Endothelial cell of umbilical vein (primary cell): ENCODE measurements at regions not wholly inside any gene's neighbourhood (a gene's known extent, or its start where the extent isn't known, plus 50 kb on each side); places are given as distances from the start of the nearest gene placed in this dataset.

Experiments
- BruUV-seq: library from RNA; stranded (reverse); fragments of 400-500 nt; replicated peaks from 2 replicates; lab custom pipeline; 2021; lab: Mats Ljungman, UMichigan
- CTCF ChIA-PET: fragments of 300-600, 350-600 bp; sonication (Branson Sonifier 250); formaldehyde crosslinking; loops from one replicate; lab custom pipeline; 2021; ENCODE audit warnings: antibody characterized with exemption, inconsistent platforms; lab: Charles Lee
- POLR2A ChIA-PET: fragments of 300-600, 350-600 bp; sonication (Branson Sonifier 250); formaldehyde crosslinking; loops from one replicate; lab custom pipeline; 2021; ENCODE audit warnings: antibody characterized with exemption, inconsistent platforms; lab: Charles Lee
- DNase-seq: peaks from one replicate; pipeline ENCODE4 v3.0.0-alpha.2; 2011; ENCODE audit warnings: low read depth, low spot score
- FAIRE-seq: peaks from 2 replicates; lab custom pipeline; 2011; peaks lifted over from hg19 to GRCh38; lab: Jason Lieb, UNC
- H2AFZ ChIP-seq: 2 replicates; pipeline ENCODE4 v1.6.0; 2012; ENCODE audit warnings: low read depth, low read length, control low read depth, inconsistent platforms
- H3K27ac ChIP-seq: 2 replicates; pipeline ENCODE4 v1.5.1; 2011; ENCODE audit warnings: low read depth, mild to moderate bottlenecking, control low read depth, low read length, moderate library complexity; ENCODE audit not compliant: insufficient read depth
- H3K27me3 ChIP-seq, 2 experiments: 2 replicates each; pipeline versions ENCODE4 v1.6.0 to v1.6.1; 2011; ENCODE audit warnings: low read length in 2 of 2, mixed read lengths in 1 of 2; ENCODE audit not compliant: control insufficient read depth in 2 of 2, insufficient read depth in 2 of 2
- H3K36me3 ChIP-seq, 2 experiments: 2 replicates in 1 of 2; 3 replicates in 1 of 2; pipeline ENCODE4 v1.5.1; 2011; ENCODE audit warnings: low read length in 2 of 2, mild to moderate bottlenecking in 1 of 2, moderate library complexity in 1 of 2; ENCODE audit not compliant: control insufficient read depth in 2 of 2, insufficient read depth in 2 of 2; ENCODE audit errors: extremely low read depth in 1 of 2
- H3K4me1 ChIP-seq: 3 replicates; pipeline ENCODE4 v1.5.1; 2011; ENCODE audit warnings: mild to moderate bottlenecking, low read length; ENCODE audit not compliant: control insufficient read depth, insufficient read depth; ENCODE audit errors: extremely low read depth
- H3K4me2 ChIP-seq: 2 replicates; pipeline ENCODE4 v1.6.1; 2011; ENCODE audit warnings: low read length, control low read depth, mixed read lengths; ENCODE audit not compliant: insufficient read depth
- H3K4me3 ChIP-seq, 3 experiments: fragments of 200-600 bp in 1 of 3; sonication (generic), shearing (Covaris generic) in 1 of 3; replicated peaks in 1 of 3; 2 replicates each; pipeline ENCODE4 v1.5.1; 2011 to 2016; ENCODE audit warnings: control low read depth in 3 of 3, low read length in 3 of 3, mild to moderate bottlenecking in 2 of 3, inconsistent platforms in 1 of 3, low read depth in 1 of 3, moderate library complexity in 1 of 3; ENCODE audit not compliant: insufficient read depth in 1 of 3
- H3K79me2 ChIP-seq: 2 replicates; pipeline ENCODE4 v1.6.0; 2012; ENCODE audit warnings: low read length, inconsistent platforms; ENCODE audit not compliant: control insufficient read depth, insufficient read depth
- H3K9ac ChIP-seq: replicated peaks from 2 replicates; pipeline ENCODE3; 2011; ENCODE audit warnings: low read length, control low read depth; ENCODE audit not compliant: insufficient read depth; ENCODE audit errors: extremely low read depth
- H3K9me1 ChIP-seq: replicated peaks from 3 replicates; pipeline ENCODE4 v1.6.0; 2011; ENCODE audit warnings: mild to moderate bottlenecking, low read length; ENCODE audit not compliant: control insufficient read depth, insufficient read depth; ENCODE audit errors: extremely low read depth
- H3K9me3 ChIP-seq: replicated peaks from 2 replicates; pipeline ENCODE4 v1.5.1; 2012; ENCODE audit warnings: low read length, inconsistent platforms; ENCODE audit not compliant: control insufficient read depth, insufficient read depth
- H4K20me1 ChIP-seq: replicated peaks from 2 replicates; pipeline ENCODE3; 2011; ENCODE audit warnings: mild to moderate bottlenecking, low read length; ENCODE audit not compliant: control insufficient read depth, insufficient read depth; ENCODE audit errors: extremely low read depth
- CTCF ChIP-seq, 2 donors: IDR thresholded peaks; 1 replicate in 1 of 2; 2 replicates in 1 of 2; pipeline ENCODE4 v1.5.1; 2011; ENCODE audit warnings: low read length in 2 of 2, mild to moderate bottlenecking in 2 of 2, moderate library complexity in 2 of 2, control low read depth in 1 of 2, inconsistent platforms in 1 of 2, low read depth in 1 of 2; ENCODE audit not compliant: insufficient read depth in 1 of 2; ENCODE audit errors: extremely low read depth in 1 of 2
- EZH2 ChIP-seq: IDR thresholded peaks from 2 replicates; pipeline ENCODE4 v1.6.1; 2012; ENCODE audit warnings: borderline replicate concordance, low read depth, mild to moderate bottlenecking, moderate library complexity, low read length, inconsistent platforms; ENCODE audit not compliant: severe bottlenecking
- FOS ChIP-seq: IDR thresholded peaks from 2 replicates; pipeline ENCODE4 v1.6.1; 2011; ENCODE audit warnings: mild to moderate bottlenecking, low read length, moderate library complexity, borderline replicate concordance; ENCODE audit not compliant: insufficient read depth
- GATA2 ChIP-seq: IDR thresholded peaks from 2 replicates; pipeline ENCODE4 v1.7.0; 2011; ENCODE audit warnings: low read depth, mild to moderate bottlenecking, moderate library complexity, mixed read lengths, low read length; ENCODE audit not compliant: insufficient read length, insufficient read depth
- JUN ChIP-seq: IDR thresholded peaks from 2 replicates; pipeline ENCODE4 v1.6.1; 2011; ENCODE audit warnings: borderline replicate concordance, low read depth; ENCODE audit not compliant: insufficient read length, insufficient read depth
- MYC ChIP-seq: IDR thresholded peaks from one replicate; pipeline ENCODE4 v1.6.1; 2011; ENCODE audit warnings: mild to moderate bottlenecking, low read depth, low read length
- POLR2A ChIP-seq: IDR thresholded peaks from 2 replicates; pipeline ENCODE4 v1.6.1; 2012; ENCODE audit warnings: low read depth, mild to moderate bottlenecking, control low read depth, low read length
- POLR2AphosphoS5 ChIP-seq: IDR thresholded peaks from 2 replicates; pipeline ENCODE4 v1.6.1; 2012; ENCODE audit warnings: low read depth, mild to moderate bottlenecking, control low read depth, low read length, moderate library complexity; ENCODE audit not compliant: insufficient read depth
- dilution Hi-C: fragments of 300-500 bp; cut with MboI; formaldehyde crosslinking; loops from one replicate; pipeline ENCODE4 v1.15.0; 2019; ENCODE audit warnings: low sequenced_read_pairs; ENCODE audit not compliant: extremely low pct_ligation_motif_present
- intact Hi-C: fragments of 100-400 bp; cut with micrococcal nuclease; formaldehyde crosslinking; loops from one replicate; pipeline ENCODE4 v1.10.0; 2022
- TF ChIP-seq, protein P1 (sequence below): IDR thresholded peaks from 2 replicates; pipeline ENCODE4 v1.6.1; 2011; ENCODE audit not compliant: insufficient read depth, insufficient read length

DNA sequence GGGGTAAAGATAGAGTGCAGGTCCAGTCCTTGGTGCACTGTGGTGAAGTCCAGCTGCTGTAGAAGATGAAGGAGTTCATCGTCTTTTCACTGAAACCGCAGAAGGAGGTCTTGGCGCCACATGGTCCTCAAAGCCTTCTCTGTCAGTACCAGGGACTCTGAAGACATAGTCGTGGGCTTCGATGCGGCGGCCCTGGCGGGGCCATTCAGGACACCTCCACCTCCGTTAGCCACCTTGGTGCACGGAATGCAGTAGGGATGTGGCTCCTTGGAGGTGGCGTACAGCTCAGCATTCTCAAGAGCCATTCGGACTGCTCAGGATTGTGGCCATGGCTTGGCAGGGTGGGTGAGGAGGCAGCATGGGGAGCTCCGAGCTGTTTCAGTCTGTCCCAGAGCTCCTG lies 418.8 kb downstream of the SUCLG1 start:
- H3K36me3 ChIP-seq = no peaks in the 10 kb centered on the region
- no peak overlapping the region for H3K4me2 ChIP-seq
- no peak overlapping the region for H2AFZ ChIP-seq
- no TSS peak for BruUV-seq
- DNase-seq (no peak), FAIRE-seq (no peak)
- H3K9me3 ChIP-seq = no peaks in the 10 kb centered on the region
- H4K20me1 ChIP-seq = no peaks in the 10 kb centered on the region
- CTCF ChIA-PET = no interaction called here
- no peaks in the 10 kb centered on the region for H3K9me1 ChIP-seq
- intact Hi-C loops = no loop called here
- no peak overlapping the region for H3K27ac ChIP-seq
- no peak overlapping the region for H3K9ac ChIP-seq
- TF ChIP-seq CTCF (IDR thresholded peaks at IDR 0.05; ENCODE audit: extremely low read depth in 1 of 2, insufficient read depth in 1 of 2, low read depth in 1 of 2, low read length in 2 of 2) (no peak), EZH2 (no peak), GATA2 (no peak), JUN (no peak), FOS (no peak), POLR2AphosphoS5 (no peak), POLR2A (no peak), MYC (no peak)
- TF ChIP-seq, protein P1, sequence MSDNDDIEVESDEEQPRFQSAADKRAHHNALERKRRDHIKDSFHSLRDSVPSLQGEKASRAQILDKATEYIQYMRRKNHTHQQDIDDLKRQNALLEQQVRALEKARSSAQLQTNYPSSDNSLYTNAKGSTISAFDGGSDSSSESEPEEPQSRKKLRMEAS = no peak
- H3K4me3 ChIP-seq = no peak overlapping the region
- no peaks in the 10 kb centered on the region for H3K4me1 ChIP-seq
- H3K79me2 ChIP-seq = no peaks in the 10 kb centered on the region
- dilution Hi-C loops = no loop called here
- H3K27me3 ChIP-seq = no peaks in the 10 kb centered on the region
- POLR2A ChIA-PET = no interaction called here
